Transverse colon (tissue), 3 donors: ENCODE measurements at regions not wholly inside any gene's neighbourhood (a gene's known extent, or its start where the extent isn't known, plus 50 kb on each side); places are given as distances from the start of the nearest gene placed in this dataset.

Experiments
- CTCF ChIP-seq, 5 experiments: fragments of 200-600 bp in 3 of 5; fragments of 450-650 bp in 2 of 5; sonication (generic) in 3 of 5; IDR thresholded peaks; 1 replicate in 2 of 5; 2 replicates in 3 of 5; pipeline ENCODE4 v1.5.1; 2016 to 2017; ENCODE audit warnings: antibody characterized with exemption in 5 of 5, inconsistent platforms in 3 of 5, mild to moderate bottlenecking in 2 of 5, moderate library complexity in 1 of 5
- EP300 ChIP-seq: sonication (generic); formaldehyde crosslinking; IDR thresholded peaks from one replicate; pipeline ENCODE4 v1.6.1; 2017; ENCODE audit warnings: antibody characterized with exemption, low read depth

DNA sequence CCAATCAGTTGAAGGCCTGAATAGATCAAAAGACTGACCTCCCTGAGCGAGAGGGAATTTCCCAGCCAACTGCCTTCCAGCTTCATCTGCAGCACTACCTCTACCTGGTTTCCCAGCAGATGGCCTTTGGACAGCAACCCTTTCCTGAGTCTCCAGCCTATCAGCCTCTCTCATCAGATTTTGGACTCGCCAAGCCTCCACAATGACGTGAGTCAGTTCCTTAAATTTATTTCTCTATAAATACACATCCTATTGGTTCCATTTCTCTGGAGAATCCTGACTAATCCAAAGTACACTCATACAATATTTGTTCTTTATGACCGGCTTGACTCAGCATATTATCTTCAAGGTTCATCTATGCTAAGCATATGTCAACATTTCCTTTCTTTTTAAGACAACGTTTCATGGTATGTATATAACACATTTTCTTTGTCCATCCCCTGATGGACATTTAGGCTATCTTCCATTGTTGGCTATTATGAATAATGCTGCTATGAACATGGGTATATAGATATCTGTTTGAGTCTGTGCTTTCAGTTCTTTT is 294.6 kb downstream of the LRATD1 start:
- TF ChIP-seq CTCF (IDR thresholded peaks at IDR 0.05) = no peak
- TF ChIP-seq EP300 = no peak
